Trophoblast cell (in vitro differentiated cells and primary cell): ENCODE measurements at regions not wholly inside any gene's neighbourhood (a gene's known extent, or its start where the extent isn't known, plus 50 kb on each side); places are given as distances from the start of the nearest gene placed in this dataset.

Experiments used
- DNase-seq, 2 donors: peaks; one replicate each; pipeline ENCODE4 v3.0.0-alpha.2; 2016
- H2AFZ ChIP-seq: 2 replicates; pipeline ENCODE4 v1.6.1; 2013; ENCODE audit warnings: low read length, moderate library complexity, mild to moderate bottlenecking; ENCODE audit not compliant: insufficient read depth, poor library complexity
- H2AK5ac ChIP-seq: 2 replicates; pipeline ENCODE4 v1.6.1; 2013; ENCODE audit warnings: mild to moderate bottlenecking, low read length
- H2BK120ac ChIP-seq: 2 replicates; pipeline ENCODE4 v1.6.1; 2013; ENCODE audit warnings: low read length, mild to moderate bottlenecking, moderate library complexity; ENCODE audit not compliant: insufficient read depth, poor library complexity
- H2BK12ac ChIP-seq: 2 replicates; pipeline ENCODE4 v1.6.1; 2013; ENCODE audit warnings: mild to moderate bottlenecking, low read length, moderate library complexity
- H2BK5ac ChIP-seq: 2 replicates; pipeline ENCODE4 v1.6.1; 2013; ENCODE audit warnings: low read length, low read depth, moderate library complexity, mild to moderate bottlenecking; ENCODE audit not compliant: poor library complexity
- H3K14ac ChIP-seq: 2 replicates; pipeline ENCODE4 v1.6.1; 2013; ENCODE audit warnings: mild to moderate bottlenecking, low read length
- H3K18ac ChIP-seq: 2 replicates; pipeline ENCODE4 v1.6.1; 2013; ENCODE audit warnings: mild to moderate bottlenecking, low read length
- H3K23ac ChIP-seq: 2 replicates; pipeline ENCODE4 v1.6.1; 2013; ENCODE audit warnings: low read length
- H3K27ac ChIP-seq: 2 replicates; pipeline ENCODE4 v1.5.1; 2013; ENCODE audit warnings: low read depth, mild to moderate bottlenecking, inconsistent platforms, low read length, moderate library complexity
- H3K27me3 ChIP-seq: 2 replicates; pipeline ENCODE4 v1.6.1; 2013; ENCODE audit warnings: inconsistent platforms, mild to moderate bottlenecking, low read length, moderate library complexity; ENCODE audit not compliant: insufficient read depth
- H3K36me3 ChIP-seq, 2 experiments: 1 replicate in 1 of 2; 2 replicates in 1 of 2; pipeline ENCODE4 v1.6.1; 2013; ENCODE audit warnings: low read length in 2 of 2, mild to moderate bottlenecking in 2 of 2, moderate library complexity in 1 of 2; ENCODE audit not compliant: insufficient read depth in 2 of 2, control insufficient read depth in 1 of 2
- H3K4ac ChIP-seq: 2 replicates; pipeline ENCODE4 v1.6.1; 2013; ENCODE audit warnings: low read depth, mild to moderate bottlenecking, low read length, moderate library complexity
- H3K4me1 ChIP-seq, 2 experiments: 1 replicate in 1 of 2; 2 replicates in 1 of 2; pipeline ENCODE4 v1.6.1; 2013; ENCODE audit warnings: low read length in 2 of 2, mild to moderate bottlenecking in 2 of 2, moderate library complexity in 1 of 2; ENCODE audit not compliant: insufficient read depth in 2 of 2, control insufficient read depth in 1 of 2
- H3K4me2 ChIP-seq: 2 replicates; pipeline ENCODE4 v1.6.1; 2013; ENCODE audit warnings: inconsistent platforms, mild to moderate bottlenecking, low read length, moderate library complexity
- H3K4me3 ChIP-seq: 2 replicates; pipeline ENCODE4 v1.5.1; 2013; ENCODE audit warnings: mild to moderate bottlenecking, low read depth, low read length, inconsistent platforms
- H3K79me1 ChIP-seq: one replicate; pipeline ENCODE4 v1.6.1; 2013; ENCODE audit warnings: low read length
- H3K79me2 ChIP-seq: 2 replicates; pipeline ENCODE4 v1.6.1; 2013; ENCODE audit warnings: low read length, mild to moderate bottlenecking; ENCODE audit not compliant: control insufficient read depth, insufficient read depth, poor library complexity
- H3K9ac ChIP-seq: 2 replicates; pipeline ENCODE4 v1.6.1; 2013; ENCODE audit warnings: mild to moderate bottlenecking, low read length
- H3K9me3 ChIP-seq: 2 replicates; pipeline ENCODE4 v1.6.1; 2013; ENCODE audit warnings: low read depth, mild to moderate bottlenecking, control low read depth, inconsistent platforms, low read length; ENCODE audit not compliant: insufficient read depth
- H4K12ac ChIP-seq: 2 replicates; pipeline ENCODE4 v1.6.1; 2013; ENCODE audit warnings: low read depth, mild to moderate bottlenecking, low read length, moderate library complexity
- H4K8ac ChIP-seq: 2 replicates; pipeline ENCODE4 v1.6.1; 2013; ENCODE audit warnings: low read depth, mild to moderate bottlenecking, low read length, moderate library complexity
- H4K91ac ChIP-seq: one replicate; pipeline ENCODE4 v1.6.1; 2013; ENCODE audit warnings: low read depth, mild to moderate bottlenecking, low read length, moderate library complexity
- WGBS: extraction: QIAGEN DNeasy Blood & Tissue Kit; methylation state at CpG from one replicate; pipeline ENCODE4 v1.1.7; 2013; ENCODE audit warnings: missing lambda C conversion rate; ENCODE audit not compliant: insufficient read length, insufficient coverage; ENCODE audit errors: extremely low coverage; 5-methylcytosine and 5-hydroxymethylcytosine counted together

DNA sequence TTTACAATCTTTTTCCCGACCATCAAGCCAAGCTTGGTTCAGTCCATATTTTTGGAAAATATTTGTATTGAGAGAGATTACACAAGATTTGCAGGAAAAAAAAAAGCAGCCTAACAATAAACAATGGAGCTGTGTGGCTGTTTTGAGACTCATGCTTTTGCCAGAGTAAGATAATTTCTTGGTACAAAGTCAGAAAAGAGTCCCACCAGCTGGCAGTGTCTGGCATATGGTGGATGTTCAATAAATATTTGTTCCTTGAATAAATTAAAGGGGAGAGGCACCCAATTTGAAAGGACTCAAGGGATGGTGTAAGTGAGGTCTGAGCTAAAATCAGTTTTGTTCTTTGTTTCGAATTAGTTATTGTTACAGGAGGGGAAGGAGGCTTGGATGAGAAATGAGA lies 78.1 kb upstream of the RPH3A start:
- Histone ChIP-seq H3K9me3 (no peaks in the 10 kb centered on the region), H4K12ac (no peak overlapping the region)

DNA sequence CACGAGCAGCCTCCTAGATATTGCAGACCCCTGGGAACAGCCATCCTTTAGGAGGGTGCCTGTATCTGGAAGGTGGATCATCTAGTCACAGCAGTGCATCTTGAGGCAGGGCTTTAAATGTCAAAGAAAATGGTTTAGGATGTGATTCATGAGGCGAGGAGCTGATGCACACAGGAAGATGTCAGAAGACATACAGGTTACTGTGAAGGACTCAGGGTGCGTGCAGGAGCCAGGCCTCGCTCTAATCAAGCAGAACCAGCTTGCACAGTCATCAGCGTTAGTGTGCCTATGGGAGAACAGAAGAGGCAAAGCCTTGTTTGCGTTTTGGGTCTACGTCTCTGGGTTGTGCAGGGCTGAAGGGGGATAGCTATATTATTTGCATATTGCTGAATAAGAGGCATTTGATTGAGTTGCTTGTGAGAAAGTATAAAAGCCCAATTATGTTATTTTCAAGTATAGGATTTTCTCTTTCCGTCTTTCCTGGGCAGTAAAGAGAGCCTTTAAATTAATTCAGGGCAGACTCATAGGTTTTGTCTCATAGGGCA lies 77.3 kb upstream of the RPH3A start:
- H3K9ac ChIP-seq: no peak overlapping the region
- no peak overlapping the region for H2BK5ac ChIP-seq
- no peak overlapping the region for H2BK12ac ChIP-seq
- no peak overlapping the region for H4K8ac ChIP-seq
- H2AFZ ChIP-seq: no peak overlapping the region
- no peak overlapping the region for H3K27ac ChIP-seq
- no peak overlapping the region for H2BK120ac ChIP-seq
- H3K4me1 ChIP-seq: no peaks in the 10 kb centered on the region
- no peak overlapping the region for H3K4me2 ChIP-seq
- H3K14ac ChIP-seq: no peak overlapping the region
- H2AK5ac ChIP-seq: no peak overlapping the region
- WGBS: no CpG with 5 or more reads among the region's 8 CpGs
- no peak for DNase-seq
- no peaks in the 10 kb centered on the region for H3K9me3 ChIP-seq
- H3K23ac ChIP-seq: no peak overlapping the region
- H3K4ac ChIP-seq: no peak overlapping the region
- no peaks in the 10 kb centered on the region for H3K36me3 ChIP-seq
- H3K79me1 ChIP-seq: no peaks in the 10 kb centered on the region
- H4K12ac ChIP-seq: no peak overlapping the region
- H3K4me3 ChIP-seq: no peak overlapping the region
- no peaks in the 10 kb centered on the region for H3K79me2 ChIP-seq
- no peak overlapping the region for H4K91ac ChIP-seq
- H3K27me3 ChIP-seq: no peaks in the 10 kb centered on the region
- H3K18ac ChIP-seq: no peak overlapping the region

More for the DNA sequence above, 78.1 kb upstream of the RPH3A start:
- DNase-seq: no peak
- Histone ChIP-seq H3K18ac (no peak overlapping the region), H2BK12ac (no peak overlapping the region), H3K4me2 (no peak overlapping the region), H3K27ac (no peak overlapping the region), H3K23ac (no peak overlapping the region), H3K79me1 (no peaks in the 10 kb centered on the region), H2BK5ac (no peak overlapping the region), H4K8ac (no peak overlapping the region), H2BK120ac (no peak overlapping the region), H3K4ac (no peak overlapping the region), H3K27me3 (no peaks in the 10 kb centered on the region), H2AFZ (no peak overlapping the region), H4K91ac (no peak overlapping the region), H2AK5ac (no peak overlapping the region), H3K9ac (no peak overlapping the region), H3K4me1 (no peaks in the 10 kb centered on the region), H3K79me2 (no peaks in the 10 kb centered on the region), H3K36me3 (no peaks in the 10 kb centered on the region), H3K14ac (no peak overlapping the region), H3K4me3 (no peak overlapping the region)
- no CpG with 5 or more reads among the region's 2 CpGs for WGBS

DNA sequence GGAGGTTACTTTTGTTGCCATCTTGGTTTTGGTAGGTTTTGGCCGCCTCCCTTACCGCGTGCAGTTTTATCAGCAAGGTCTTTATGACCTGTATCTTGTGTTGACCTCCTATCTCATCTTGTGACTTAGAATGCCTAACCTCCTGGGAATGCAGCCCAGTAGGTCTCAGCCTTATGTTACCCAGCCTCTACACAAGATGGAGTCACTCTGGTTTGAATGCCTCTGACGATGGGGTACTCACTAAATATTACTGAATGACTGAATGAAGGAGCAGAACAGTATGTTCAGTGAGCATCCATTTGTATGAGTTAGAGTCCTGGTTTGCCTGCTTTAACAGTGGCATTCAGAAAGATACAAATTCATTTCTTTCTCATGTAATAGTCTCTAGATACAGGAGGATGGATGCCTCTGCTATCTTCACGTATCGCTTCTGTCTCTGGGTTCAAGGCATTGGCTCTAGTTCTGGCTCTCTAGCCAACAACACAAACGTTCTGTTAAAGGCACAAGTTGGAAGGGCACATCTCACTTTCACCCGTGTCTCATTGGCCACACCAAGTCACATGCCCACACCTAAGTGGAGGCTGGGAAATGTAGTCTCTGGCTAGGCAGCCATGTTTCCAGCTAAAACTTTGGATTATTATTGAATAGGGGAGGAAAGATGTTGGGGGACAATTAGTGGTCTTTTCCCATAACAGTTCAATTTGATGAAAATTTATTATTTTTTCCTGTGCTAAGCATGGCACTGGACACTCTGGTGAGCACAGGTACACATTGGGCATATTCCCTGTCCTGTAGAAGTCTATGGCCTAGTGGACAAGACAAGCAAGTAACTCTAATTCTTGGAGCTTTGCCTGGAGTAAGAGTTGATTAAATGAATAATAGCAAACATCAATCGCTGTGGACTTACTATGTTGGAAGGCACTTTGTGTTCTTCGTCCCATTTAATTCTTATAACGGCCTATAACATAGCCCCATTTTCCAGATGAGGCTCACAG lies 75.2 kb upstream of the RPH3A start:
- no peak overlapping the region for H3K23ac ChIP-seq
- WGBS: no CpG with 5 or more reads among the region's 11 CpGs

GRCh38 chr12:112728864-112729263 lies 62.7 kb upstream of the RPH3A start:
- no CpG with 5 or more reads among the region's 3 CpGs for whole genome bisulfite sequencing
- no peak for DNase-seq
- no peak overlapping the region for H3K27ac ChIP-seq

More for the DNA sequence above, 75.2 kb upstream of the RPH3A start:
- H4K91ac ChIP-seq: no peak overlapping the region
- H3K4me2 ChIP-seq: no peak overlapping the region
- H3K14ac ChIP-seq: no peak overlapping the region
- DNase-seq: peak; percentile 4 to 36
- no peak overlapping the region for H3K4ac ChIP-seq
- H2AFZ ChIP-seq: peak overlapping the region; percentile 66
- no peak overlapping the region for H3K9ac ChIP-seq
- H4K8ac ChIP-seq: peak overlapping the region; percentile 76
- H3K9me3 ChIP-seq: no peaks in the 10 kb centered on the region
- no peaks in the 10 kb centered on the region for H3K79me2 ChIP-seq
- no peaks in the 10 kb centered on the region for H3K27me3 ChIP-seq
- no peaks in the 10 kb centered on the region for H3K36me3 ChIP-seq
- H3K4me1 ChIP-seq: no peaks in the 10 kb centered on the region
- H2BK12ac ChIP-seq: no peak overlapping the region
- no peak overlapping the region for H3K27ac ChIP-seq
- no peak overlapping the region for H2BK120ac ChIP-seq
- H3K18ac ChIP-seq: no peak overlapping the region
- no peaks in the 10 kb centered on the region for H3K79me1 ChIP-seq
- no peak overlapping the region for H2BK5ac ChIP-seq
- H4K12ac ChIP-seq: no peak overlapping the region
- H3K4me3 ChIP-seq: no peak overlapping the region
- H2AK5ac ChIP-seq: no peak overlapping the region

More at GRCh38 chr12:112728864-112729263, 62.7 kb upstream of the RPH3A start:
- no peak overlapping the region for H2BK12ac ChIP-seq
- no peak overlapping the region for H4K12ac ChIP-seq
- H3K4me1 ChIP-seq: no peaks in the 10 kb centered on the region
- H3K23ac ChIP-seq: no peak overlapping the region
- H4K91ac ChIP-seq: no peak overlapping the region
- H2BK120ac ChIP-seq: no peak overlapping the region
- H2AFZ ChIP-seq: no peak overlapping the region
- H3K36me3 ChIP-seq: no peaks in the 10 kb centered on the region
- no peak overlapping the region for H4K8ac ChIP-seq
- H3K4me2 ChIP-seq: no peak overlapping the region
- H3K4ac ChIP-seq: no peak overlapping the region
- H2BK5ac ChIP-seq: no peak overlapping the region
- H3K9me3 ChIP-seq: no peaks in the 10 kb centered on the region
- no peak overlapping the region for H3K18ac ChIP-seq
- H3K14ac ChIP-seq: no peak overlapping the region
- no peaks in the 10 kb centered on the region for H3K79me1 ChIP-seq
- H3K9ac ChIP-seq: no peak overlapping the region
- H3K4me3 ChIP-seq: no peak overlapping the region
- no peak overlapping the region for H2AK5ac ChIP-seq
- H3K27me3 ChIP-seq: no peaks in the 10 kb centered on the region
- H3K79me2 ChIP-seq: no peaks in the 10 kb centered on the region
